ENCODE measurements at regions not wholly inside any gene's neighbourhood (a gene's known extent, or its start where the extent isn't known, plus 50 kb on each side); places are given as distances from the start of the nearest gene placed in this dataset.

GRCh38 chr16:17801068-17801467 is 330.3 kb upstream of the XYLT1 start:
- TF ChIP-seq CTCF (IDR thresholded peaks at IDR 0.05) (no peak), HOXB5 (CRISPR knock-in tag; IDR thresholded peaks at IDR 0.05) (no peak), CHD2 (IDR thresholded peaks at IDR 0.05; ENCODE audit: low read length, partially characterized antibody) (no peak), HDAC2 (IDR thresholded peaks at IDR 0.05) (no peak), CEBPB (IDR thresholded peaks at IDR 0.05) (no peak), RNF2 (IDR thresholded peaks at IDR 0.05; ENCODE audit: borderline replicate concordance, low read depth) (no peak), USF2 (IDR thresholded peaks at IDR 0.05) (no peak), POLR2A (IDR thresholded peaks at IDR 0.05; ENCODE audit: low read length) (no peak), KDM1A (IDR thresholded peaks at IDR 0.05; ENCODE audit: low read depth) (no peak), ATOH8 (CRISPR knock-in tag; IDR thresholded peaks at IDR 0.05; ENCODE audit: low read depth) (no peak), HMGXB4 (CRISPR knock-in tag; IDR thresholded peaks at IDR 0.05; ENCODE audit: borderline replicate concordance) (no peak)
